HEK293 (cell line): ENCODE measurements at regions not wholly inside any gene's neighbourhood (a gene's known extent, or its start where the extent isn't known, plus 50 kb on each side); places are given as distances from the start of the nearest gene placed in this dataset.
A peak's percentile ranks its signal among the peaks of the same experiment; 100 is the strongest.

Experiments used
- CTCF ChIA-PET: fragments of 350-600 bp; formaldehyde crosslinking; extraction: SDS; loops from one replicate; lab custom pipeline; 2021; ENCODE audit warnings: antibody characterized with exemption; lab: Yijun Ruan, JAX
- POLR2A ChIA-PET: fragments of 300-600 bp; formaldehyde crosslinking; extraction: SDS; loops from one replicate; lab custom pipeline; 2020; ENCODE audit warnings: antibody characterized with exemption, inconsistent platforms; lab: Yijun Ruan, JAX
- H3K27ac ChIP-seq: fragments of 200-500 bp; sonication (Bioruptor generic); 2 replicates; pipeline ENCODE4 v1.5.1; 2014; ENCODE audit warnings: low read depth, low read length, control low read depth, inconsistent platforms; ENCODE audit errors: extremely low read depth
- H3K36me3 ChIP-seq, 2 experiments: fragments of 200-500 bp in 1 of 2; sonication (Bioruptor generic) in 1 of 2; 1 replicate in 1 of 2; 2 replicates in 1 of 2; pipeline ENCODE4 v1.5.1; 2014 to 2017; ENCODE audit warnings: inconsistent platforms in 2 of 2, low read length in 2 of 2; ENCODE audit not compliant: control insufficient read depth in 2 of 2, insufficient read depth in 1 of 2
- H3K4me1 ChIP-seq: fragments of 200-500 bp; sonication (Bioruptor generic); 2 replicates; pipeline ENCODE4 v1.5.1; 2014; ENCODE audit warnings: mild to moderate bottlenecking, low read length, inconsistent platforms; ENCODE audit not compliant: control insufficient read depth, insufficient read depth
- H3K4me3 ChIP-seq: 2 replicates; pipeline ENCODE4 v1.5.1; 2011; ENCODE audit warnings: low read depth, mild to moderate bottlenecking, control low read depth, low read length, moderate library complexity
- H3K9me3 ChIP-seq: fragments of 200-500 bp; sonication (Bioruptor generic); 2 replicates; pipeline ENCODE4 v1.5.1; 2014; ENCODE audit warnings: low read depth, low read length, inconsistent platforms; ENCODE audit not compliant: control insufficient read depth, insufficient read depth
- BCL11A ChIP-seq: fragments of 450-650 bp; formaldehyde crosslinking; IDR thresholded peaks from 2 replicates; pipeline ENCODE4 v1.5.1; 2016; ENCODE audit warnings: low read depth, missing biosample characterization, missing genetic modification characterization
- BCL6B ChIP-seq: fragments of 450-650 bp; formaldehyde crosslinking; IDR thresholded peaks from 2 replicates; pipeline ENCODE4 v1.5.1; 2017; ENCODE audit warnings: missing biosample characterization, missing genetic modification characterization
- KLF16 ChIP-seq: fragments of 450-650 bp; formaldehyde crosslinking; IDR thresholded peaks from 2 replicates; pipeline ENCODE4 v1.5.1; 2017; ENCODE audit warnings: missing biosample characterization, missing genetic modification characterization
- KLF9 ChIP-seq: fragments of 450-650 bp; formaldehyde crosslinking; IDR thresholded peaks from 2 replicates; pipeline ENCODE4 v1.5.1; 2016; ENCODE audit warnings: missing biosample characterization, missing genetic modification characterization, low read depth
- YY2 ChIP-seq: fragments of 450-650 bp; formaldehyde crosslinking; IDR thresholded peaks from 2 replicates; pipeline ENCODE4 v1.5.1; 2016; ENCODE audit warnings: missing biosample characterization, missing genetic modification characterization
- ZBTB1 ChIP-seq: fragments of 450-650 bp; formaldehyde crosslinking; IDR thresholded peaks from 2 replicates; pipeline ENCODE4 v1.5.1; 2016; ENCODE audit warnings: missing biosample characterization, missing genetic modification characterization
- ZBTB20 ChIP-seq: fragments of 450-650 bp; formaldehyde crosslinking; IDR thresholded peaks from 2 replicates; pipeline ENCODE4 v1.5.1; 2016; ENCODE audit warnings: missing biosample characterization, missing genetic modification characterization
- ZBTB8A ChIP-seq: fragments of 450-650 bp; formaldehyde crosslinking; IDR thresholded peaks from 2 replicates; pipeline ENCODE4 v1.5.1; 2016; ENCODE audit warnings: missing biosample characterization, missing genetic modification characterization
- ZNF239 ChIP-seq: fragments of 450-650 bp; formaldehyde crosslinking; IDR thresholded peaks from 2 replicates; pipeline ENCODE4 v1.5.1; 2016; ENCODE audit warnings: missing biosample characterization, missing genetic modification characterization
- ZNF302 ChIP-seq: fragments of 450-650 bp; formaldehyde crosslinking; IDR thresholded peaks from 2 replicates; pipeline ENCODE4 v1.5.1; 2016; ENCODE audit warnings: missing biosample characterization, missing genetic modification characterization, low read depth
- ZNF311 ChIP-seq: fragments of 450-650 bp; formaldehyde crosslinking; IDR thresholded peaks from 2 replicates; pipeline ENCODE4 v1.5.1; 2017; ENCODE audit warnings: missing biosample characterization, missing genetic modification characterization, borderline replicate concordance
- ZNF350 ChIP-seq: fragments of 450-650 bp; formaldehyde crosslinking; IDR thresholded peaks from 2 replicates; pipeline ENCODE4 v1.5.0; 2017; ENCODE audit warnings: missing biosample characterization, mild to moderate bottlenecking, missing genetic modification characterization
- ZNF423 ChIP-seq: fragments of 450-650 bp; formaldehyde crosslinking; IDR thresholded peaks from 2 replicates; pipeline ENCODE4 v1.5.1; 2016; ENCODE audit warnings: missing biosample characterization, missing genetic modification characterization
- ZNF514 ChIP-seq: fragments of 450-650 bp; formaldehyde crosslinking; IDR thresholded peaks from 2 replicates; pipeline ENCODE4 v1.5.1; 2016; ENCODE audit warnings: missing biosample characterization, missing genetic modification characterization
- ZNF585B ChIP-seq: fragments of 450-650 bp; formaldehyde crosslinking; IDR thresholded peaks from 2 replicates; pipeline ENCODE4 v1.5.1; 2016; ENCODE audit warnings: missing biosample characterization, missing genetic modification characterization
- ZNF692 ChIP-seq: fragments of 450-650 bp; formaldehyde crosslinking; IDR thresholded peaks from 2 replicates; pipeline ENCODE4 v1.5.1; 2016; ENCODE audit warnings: missing biosample characterization, missing genetic modification characterization
- ZNF843 ChIP-seq: fragments of 450-650 bp; formaldehyde crosslinking; IDR thresholded peaks from 2 replicates; pipeline ENCODE4 v1.5.1; 2016; ENCODE audit warnings: missing biosample characterization, missing genetic modification characterization
- ZSCAN18 ChIP-seq: fragments of 450-650 bp; formaldehyde crosslinking; IDR thresholded peaks from 2 replicates; pipeline ENCODE4 v1.5.1; 2016; ENCODE audit warnings: missing biosample characterization, missing genetic modification characterization

- Histone ChIP-seq H3K27ac (no peak overlapping the region), H3K4me3 (no peak overlapping the region), H3K4me1 (no peaks in the 10 kb centered on the region), H3K9me3 (no peaks in the 10 kb centered on the region), H3K36me3 (no peaks in the 10 kb centered on the region)
- no peak for TF ChIP-seq ZNF302 (tag by site-specific recombination)
- TF ChIP-seq ZBTB20: peak; percentile 84
- TF ChIP-seq ZSCAN18 (tag by site-specific recombination): no peak
- no peak for TF ChIP-seq BCL11A (tag by site-specific recombination)
- no peak for TF ChIP-seq ZNF843 (tag by site-specific recombination)
- TF ChIP-seq ZNF514 (tag by site-specific recombination): no peak
- CTCF ChIA-PET: no interaction called here
- POLR2A ChIA-PET: no interaction called here
These were observed 1681.9 kb upstream of the ADGRL3 start for GRCh38 chr4:59518005-59518823.

- ChIA-PET CTCF (interaction anchor here (0.6 kb wide), 1 partner anchor 176 kb away, joined by 4 read pairs; no protein-coding TSS in a partner anchor), POLR2A (no interaction called here)
- H3K27ac ChIP-seq: no peak overlapping the region
- H3K9me3 ChIP-seq: no peaks in the 10 kb centered on the region
- no peak for TF ChIP-seq ZNF311 (tag by site-specific recombination)
- TF ChIP-seq KLF16: no peak
- no peak for TF ChIP-seq ZBTB8A (tag by site-specific recombination)
- no peak for TF ChIP-seq ZNF350 (tag by site-specific recombination)
- no peak for TF ChIP-seq ZBTB1 (tag by site-specific recombination)
- TF ChIP-seq ZNF423 (tag by site-specific recombination): no peak
- TF ChIP-seq YY2 (tag by site-specific recombination): no peak
- TF ChIP-seq KLF9 (tag by site-specific recombination): no peak
- no peaks in the 10 kb centered on the region for H3K36me3 ChIP-seq
- no peak overlapping the region for H3K4me3 ChIP-seq
- H3K4me1 ChIP-seq: no peaks in the 10 kb centered on the region
These were observed 1674.2 kb upstream of the ADGRL3 start for GRCh38 chr4:59525885-59526284.

- ChIA-PET POLR2A (no interaction called here), CTCF (no interaction called here)
- Histone ChIP-seq H3K4me1 (no peaks in the 10 kb centered on the region), H3K9me3 (no peaks in the 10 kb centered on the region), H3K36me3 (no peaks in the 10 kb centered on the region), H3K27ac (no peak overlapping the region), H3K4me3 (no peak overlapping the region)
- TF ChIP-seq BCL6B (tag by site-specific recombination) (no peak), ZNF692 (tag by site-specific recombination) (no peak), ZNF585B (tag by site-specific recombination) (no peak), ZNF239 (tag by site-specific recombination) (no peak)
These were observed 1664.6 kb upstream of the ADGRL3 start for GRCh38 chr4:59535541-59535940.
